K562 (cell line): ENCODE measurements at regions not wholly inside any gene's neighbourhood (a gene's known extent, or its start where the extent isn't known, plus 50 kb on each side); places are given as distances from the start of the nearest gene placed in this dataset.

Experiments used
- ATAC-seq: fragments of 200-7000 bp; cut with Tn5 transposase; 3 replicates; pipeline ENCODE4 v1.9.1; 2020; ENCODE audit warnings: moderate library complexity
- BruUV-seq: library from RNA; stranded (reverse); fragments of 400-500 nt; replicated peaks from 2 replicates; lab custom pipeline; 2021; lab: Mats Ljungman, UMichigan
- CTCF ChIA-PET: fragments of 300-600 bp; formaldehyde crosslinking; extraction: SDS; loops from one replicate; lab custom pipeline; 2021; ENCODE audit warnings: low intra/inter-chr PET ratio; lab: Yijun Ruan, JAX
- POLR2A ChIA-PET: fragments of 300-600, 350-650 bp; sonication (Branson Sonifier 250); formaldehyde crosslinking; extraction: SDS; loops from one replicate; lab custom pipeline; 2021; ENCODE audit warnings: antibody characterized with exemption, inconsistent platforms; lab: Yijun Ruan, JAX
- DNase-seq, 4 experiments: peaks; one replicate each; pipeline versions ENCODE4 v3.0.0 to v3.0.0-alpha.2; 2011 to 2018; ENCODE audit warnings: low spot score in 3 of 4, mixed read lengths in 3 of 4; ENCODE audit errors: extremely low read depth in 1 of 4
- FAIRE-seq: peaks from 2 replicates; lab custom pipeline; 2011; peaks lifted over from hg19 to GRCh38; lab: Jason Lieb, UNC
- H2AFZ ChIP-seq: 2 replicates; pipeline ENCODE4 v1.6.0; 2011; ENCODE audit warnings: low read depth, low read length, control low read depth, inconsistent platforms
- H3K27ac ChIP-seq: fragments of 200-600 bp; 3 replicates; pipeline ENCODE4 v1.8.0; 2011; ENCODE audit warnings: low read depth, mild to moderate bottlenecking, control low read depth, inconsistent platforms, low read length, moderate library complexity, mixed read lengths; ENCODE audit errors: extremely low read depth
- H3K27me3 ChIP-seq, 2 experiments: fragments of 300-600 bp in 1 of 2; 2 replicates in 1 of 2; 3 replicates in 1 of 2; pipeline versions ENCODE4 v1.6.0 to v1.8.0; 2011; ENCODE audit warnings: inconsistent platforms in 2 of 2, low read length in 2 of 2, mild to moderate bottlenecking in 1 of 2, mixed read lengths in 1 of 2, moderate library complexity in 1 of 2; ENCODE audit not compliant: control insufficient read depth in 2 of 2, insufficient read depth in 2 of 2
- H3K36me3 ChIP-seq: fragments of 300-600 bp; 3 replicates; pipeline ENCODE4 v1.8.0; 2011; ENCODE audit warnings: mild to moderate bottlenecking, low read length, inconsistent platforms; ENCODE audit not compliant: control insufficient read depth, insufficient read depth
- H3K4me1 ChIP-seq, 2 experiments: fragments of 200-600 bp in 1 of 2; replicated peaks in 1 of 2; 2 replicates in 1 of 2; 3 replicates in 1 of 2; pipeline versions ENCODE4 v1.5.1 to v1.8.0; 2011; ENCODE audit warnings: inconsistent platforms in 2 of 2, low read length in 2 of 2, mild to moderate bottlenecking in 1 of 2, mixed read lengths in 1 of 2, moderate library complexity in 1 of 2; ENCODE audit not compliant: control insufficient read depth in 2 of 2, insufficient read depth in 2 of 2
- H3K4me2 ChIP-seq: 2 replicates; pipeline ENCODE4 v1.6.1; 2011; ENCODE audit warnings: low read length, control low read depth, inconsistent platforms, mixed read lengths; ENCODE audit not compliant: insufficient read depth
- H3K4me3 ChIP-seq: fragments of 200-600 bp; sonication (generic), shearing (Covaris generic); 2 replicates; pipeline ENCODE4 v1.5.1; 2016; ENCODE audit warnings: control low read depth, inconsistent platforms
- H3K79me2 ChIP-seq: fragments of 200-600 bp; 3 replicates; pipeline ENCODE4 v1.8.0; 2011; ENCODE audit warnings: low read length, inconsistent platforms; ENCODE audit not compliant: control insufficient read depth, insufficient read depth
- H3K9ac ChIP-seq, 2 experiments: 2 replicates each; pipeline versions ENCODE4 v1.6.0 to v1.6.1; 2011; ENCODE audit warnings: low read depth in 2 of 2, low read length in 2 of 2, control low read depth in 1 of 2, inconsistent platforms in 1 of 2, mild to moderate bottlenecking in 1 of 2, mixed read lengths in 1 of 2; ENCODE audit not compliant: insufficient read depth in 1 of 2
- H3K9me1 ChIP-seq: one replicate; pipeline ENCODE4 v1.6.0; 2011; ENCODE audit warnings: inconsistent platforms, mild to moderate bottlenecking, low read length, moderate library complexity; ENCODE audit not compliant: control insufficient read depth, insufficient read depth
- H3K9me3 ChIP-seq: replicated peaks from 2 replicates; pipeline ENCODE4 v1.5.1; 2011; ENCODE audit warnings: low read depth, low read length, inconsistent platforms; ENCODE audit not compliant: control insufficient read depth, insufficient read depth
- H4K20me1 ChIP-seq: replicated peaks from 2 replicates; pipeline ENCODE4 v1.6.1; 2011; ENCODE audit warnings: low read length, inconsistent platforms, mixed read lengths; ENCODE audit not compliant: control insufficient read depth, insufficient read depth
- CEBPB ChIP-seq: fragments of 450-650 bp; IDR thresholded peaks from 2 replicates; pipeline ENCODE4 v1.6.1; 2016; ENCODE audit warnings: missing genetic modification characterization, missing compliant biosample characterization
- MEIS2 ChIP-seq: fragments of 450-650 bp; IDR thresholded peaks from 2 replicates; pipeline ENCODE4 v1.6.1; 2014; ENCODE audit warnings: mild to moderate bottlenecking; ENCODE audit not compliant: partially characterized antibody
- TCF7 ChIP-seq: sonication (generic); IDR thresholded peaks from 2 replicates; pipeline ENCODE4 v1.6.1; 2016; ENCODE audit warnings: antibody characterized with exemption, borderline replicate concordance
- ZBTB17 ChIP-seq: fragments of 450-650 bp; formaldehyde crosslinking; IDR thresholded peaks from 2 replicates; pipeline ENCODE4 v1.4.0; 2020; ENCODE audit warnings: mild to moderate bottlenecking
- ZFP1 ChIP-seq: fragments of 450-650 bp; formaldehyde crosslinking; IDR thresholded peaks from 2 replicates; pipeline ENCODE4 v1.4.0; 2020; ENCODE audit warnings: mild to moderate bottlenecking, mixed read lengths
- ZFP30 ChIP-seq: fragments of 250-450 bp; sonication (Bioruptor Pico); IDR thresholded peaks from 2 replicates; pipeline ENCODE4 v1.8.0; 2022; ENCODE audit warnings: moderate library complexity, mild to moderate bottlenecking, inconsistent platforms, borderline replicate concordance
- ZNF280B ChIP-seq: fragments of 250-450 bp; sonication (Bioruptor Pico); IDR thresholded peaks from 2 replicates; pipeline ENCODE4 v1.5.1; 2021; ENCODE audit warnings: mild to moderate bottlenecking
- WGBS: fragments of 100-300 bp; shearing (Covaris generic); methylation state at CpG from one replicate; pipeline ENCODE4 v1.1.6; 2016; ENCODE audit warnings: low coverage, mixed read lengths; ENCODE audit not compliant: insufficient coverage; ENCODE audit errors: missing lambda C conversion rate; 5-methylcytosine and 5-hydroxymethylcytosine counted together
- in situ Hi-C: fragments of 300-500 bp; cut with MboI; formaldehyde crosslinking; loops from 4 replicates; pipeline ENCODE4 v1.15.0; 2018; ENCODE audit warnings: inconsistent platforms, mixed read lengths
- intact Hi-C: fragments of 100-400 bp; cut with micrococcal nuclease; formaldehyde crosslinking; loops from 2 replicates; pipeline ENCODE4 v1.14.2; 2022
- TF ChIP-seq, protein P1 (sequence below): sonication (generic); formaldehyde crosslinking; IDR thresholded peaks from 2 replicates; pipeline ENCODE4 v1.8.0; 2023; ENCODE audit warnings: mild to moderate bottlenecking, missing genetic modification reagents

- no peak for TF ChIP-seq CEBPB (tag)
Measured at GRCh38 chr12:126196263-126196662, 1131.0 kb downstream of the AACS start (continued).

DNA sequence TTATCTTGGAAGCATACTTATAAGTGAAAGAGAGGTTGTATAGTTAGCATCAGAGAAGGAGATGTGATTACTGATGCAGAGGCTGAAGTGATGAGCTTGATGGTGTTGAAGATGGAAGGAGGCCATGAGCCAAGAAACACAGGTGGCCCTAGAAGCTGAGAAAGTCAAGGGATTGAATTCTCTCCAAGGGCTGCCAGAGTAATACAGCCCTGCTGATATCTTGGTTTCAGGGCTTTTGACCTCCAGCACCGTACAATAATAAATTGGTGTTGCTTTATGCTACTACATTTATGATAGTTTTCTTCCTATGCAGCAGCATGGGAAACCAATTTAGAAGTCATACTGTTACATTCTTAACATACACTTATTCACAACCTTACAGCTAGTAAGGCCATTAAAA is 1133.3 kb downstream of the AACS start:
- no peak for DNase-seq
- Histone ChIP-seq H3K9me1 (no peaks in the 10 kb centered on the region), H3K9me3 (no peaks in the 10 kb centered on the region), H3K4me1 (no peaks in the 10 kb centered on the region), H3K79me2 (no peaks in the 10 kb centered on the region), H2AFZ (no peak overlapping the region), H3K4me3 (no peak overlapping the region), H3K27ac (no peak overlapping the region), H3K4me2 (no peak overlapping the region), H3K36me3 (no peaks in the 10 kb centered on the region), H4K20me1 (no peaks in the 10 kb centered on the region), H3K9ac (no peak overlapping the region), H3K27me3 (no peaks in the 10 kb centered on the region)
- FAIRE-seq: no peak
- intact Hi-C loops (no loop called here), in situ Hi-C loops (no loop called here)
- no peak for TF ChIP-seq MEIS2
- TF ChIP-seq TCF7: no peak
- no peak for TF ChIP-seq ZFP30
- TF ChIP-seq ZNF280B (CRISPR knock-in tag): no peak
- TF ChIP-seq ZFP1 (CRISPR knock-in tag): no peak
- TF ChIP-seq, protein P1, sequence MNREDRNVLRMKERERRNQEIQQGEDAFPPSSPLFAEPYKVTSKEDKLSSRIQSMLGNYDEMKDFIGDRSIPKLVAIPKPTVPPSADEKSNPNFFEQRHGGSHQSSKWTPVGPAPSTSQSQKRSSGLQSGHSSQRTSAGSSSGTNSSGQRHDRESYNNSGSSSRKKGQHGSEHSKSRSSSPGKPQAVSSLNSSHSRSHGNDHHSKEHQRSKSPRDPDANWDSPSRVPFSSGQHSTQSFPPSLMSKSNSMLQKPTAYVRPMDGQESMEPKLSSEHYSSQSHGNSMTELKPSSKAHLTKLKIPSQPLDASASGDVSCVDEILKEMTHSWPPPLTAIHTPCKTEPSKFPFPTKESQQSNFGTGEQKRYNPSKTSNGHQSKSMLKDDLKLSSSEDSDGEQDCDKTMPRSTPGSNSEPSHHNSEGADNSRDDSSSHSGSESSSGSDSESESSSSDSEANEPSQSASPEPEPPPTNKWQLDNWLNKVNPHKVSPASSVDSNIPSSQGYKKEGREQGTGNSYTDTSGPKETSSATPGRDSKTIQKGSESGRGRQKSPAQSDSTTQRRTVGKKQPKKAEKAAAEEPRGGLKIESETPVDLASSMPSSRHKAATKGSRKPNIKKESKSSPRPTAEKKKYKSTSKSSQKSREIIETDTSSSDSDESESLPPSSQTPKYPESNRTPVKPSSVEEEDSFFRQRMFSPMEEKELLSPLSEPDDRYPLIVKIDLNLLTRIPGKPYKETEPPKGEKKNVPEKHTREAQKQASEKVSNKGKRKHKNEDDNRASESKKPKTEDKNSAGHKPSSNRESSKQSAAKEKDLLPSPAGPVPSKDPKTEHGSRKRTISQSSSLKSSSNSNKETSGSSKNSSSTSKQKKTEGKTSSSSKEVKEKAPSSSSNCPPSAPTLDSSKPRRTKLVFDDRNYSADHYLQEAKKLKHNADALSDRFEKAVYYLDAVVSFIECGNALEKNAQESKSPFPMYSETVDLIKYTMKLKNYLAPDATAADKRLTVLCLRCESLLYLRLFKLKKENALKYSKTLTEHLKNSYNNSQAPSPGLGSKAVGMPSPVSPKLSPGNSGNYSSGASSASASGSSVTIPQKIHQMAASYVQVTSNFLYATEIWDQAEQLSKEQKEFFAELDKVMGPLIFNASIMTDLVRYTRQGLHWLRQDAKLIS (CRISPR knock-in tag): no peak
- TF ChIP-seq ZBTB17 (CRISPR knock-in tag): no peak
- CTCF ChIA-PET: no interaction called here
- ATAC-seq: no peak
- POLR2A ChIA-PET: interaction anchor here (0.7 kb wide), 1 partner anchor 32 kb away, joined by 3 read pairs; no protein-coding TSS in a partner anchor
- 13% methylated on average over 1 of the region's 1 CpG for WGBS
- no TSS peak for BruUV-seq
